ENCODE measurements at regions not wholly inside any gene's neighbourhood (a gene's known extent, or its start where the extent isn't known, plus 50 kb on each side); places are given as distances from the start of the nearest gene placed in this dataset.

GRCh38 chr9:21551401-21551800 lies 69.3 kb upstream of the IFNE start:
- TF ChIP-seq CTCF (IDR thresholded peaks at IDR 0.05) (no peak), EZH2 (IDR thresholded peaks at IDR 0.05) (no peak)
